Stimulated activated CD8-positive, alpha-beta memory T cell treated with anti-CD3 and anti-CD28 coated beads, Interleukin-12 subunit alpha, Interleukin-12 subunit beta, amount 100 ng/mL, for 24 hours (primary cell): ENCODE measurements at regions not wholly inside any gene's neighbourhood (a gene's known extent, or its start where the extent isn't known, plus 50 kb on each side); places are given as distances from the start of the nearest gene placed in this dataset.

Source experiments
- DNase-seq: peaks from one replicate; pipeline ENCODE4 v3.0.0-alpha.2; 2020; ENCODE audit errors: extremely low read depth

- DNase-seq: no peak
These were observed 187.7 kb upstream of the C1orf174 start for GRCh38 chr1:4087530-4088420.

DNA sequence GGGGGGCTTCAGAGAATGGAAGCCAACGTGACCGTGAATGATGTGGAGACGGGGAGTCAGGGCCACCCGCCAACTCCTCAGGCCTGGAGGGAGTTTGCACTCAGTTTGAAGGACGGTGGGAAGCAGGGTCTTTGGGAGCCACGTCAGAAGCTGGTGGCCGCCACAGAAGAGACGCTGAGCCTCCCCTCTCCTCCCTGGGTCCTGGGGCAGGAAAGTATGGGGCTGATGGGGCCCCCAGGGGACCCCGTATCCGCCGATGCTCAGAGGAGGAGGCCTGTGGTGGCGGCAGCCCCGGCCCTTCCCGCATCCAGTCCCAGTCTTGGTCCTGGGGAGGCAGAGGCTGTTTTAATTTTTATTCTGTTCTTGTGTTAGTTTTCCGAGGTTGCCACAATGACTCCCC lies 188.6 kb upstream of the C1orf174 start:
- no peak for DNase-seq

- no peak for DNase-seq
These were observed 189.5 kb upstream of the C1orf174 start for GRCh38 chr1:4089421-4090175.

- no peak for DNase-seq
These were observed 190.5 kb upstream of the C1orf174 start for GRCh38 chr1:4090556-4090955.

GRCh38 chr1:4090976-4091660 lies 191.0 kb upstream of the C1orf174 start:
- DNase-seq: no peak

DNA sequence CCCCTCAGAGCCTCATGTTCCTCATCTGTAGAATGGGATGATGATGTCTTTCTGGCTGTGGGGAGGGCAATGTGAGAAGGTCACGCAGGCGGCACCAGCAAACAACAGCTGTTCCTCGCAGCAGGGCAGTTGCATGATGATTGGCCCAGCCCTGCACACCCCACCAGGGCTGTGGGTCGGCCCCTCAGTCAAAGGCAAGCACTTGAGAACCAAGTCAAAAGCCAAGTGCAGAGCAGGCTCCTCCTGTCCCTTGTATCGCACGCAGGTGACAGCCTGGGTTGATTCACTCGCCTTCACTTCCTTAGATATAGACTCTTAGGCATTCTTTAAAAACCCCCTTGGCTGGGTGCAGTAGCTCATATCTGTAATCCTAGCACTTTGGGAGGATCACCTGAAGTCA lies 191.9 kb upstream of the C1orf174 start:
- no peak for DNase-seq

DNA sequence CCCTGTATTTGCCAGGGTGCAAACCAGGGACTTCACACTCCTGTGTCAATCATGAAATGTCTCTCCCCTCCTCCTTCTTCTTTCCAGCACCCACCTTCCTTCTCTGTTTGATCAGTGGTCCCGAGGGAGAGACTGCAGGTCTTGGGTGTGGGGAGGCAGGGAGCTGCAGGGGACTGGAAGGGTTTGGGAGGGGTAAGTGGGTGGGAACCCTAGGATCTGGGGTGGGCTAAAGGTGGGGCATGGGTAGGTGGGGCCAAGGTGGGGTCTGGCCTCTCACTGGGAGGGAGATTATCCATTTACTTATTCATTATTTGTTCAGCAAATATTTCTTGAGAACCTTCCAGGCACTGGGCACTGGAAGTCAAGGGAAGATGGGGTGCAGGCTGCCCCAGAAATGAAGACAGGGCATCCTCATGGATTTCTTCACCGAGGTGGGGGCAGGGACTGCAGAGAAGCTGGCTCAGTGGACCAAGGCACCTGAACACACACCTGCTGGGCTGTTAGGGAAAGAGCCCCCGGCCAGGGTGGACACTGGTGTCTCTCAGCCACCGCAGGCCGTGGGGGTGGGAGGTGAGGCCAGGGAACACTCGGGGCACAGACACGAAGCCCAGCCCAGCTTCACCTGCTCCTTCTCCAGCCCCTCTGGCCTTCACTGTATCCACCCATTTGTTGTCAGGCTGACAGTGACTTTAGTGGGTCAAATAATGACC lies 193.9 kb upstream of the C1orf174 start:
- no peak for DNase-seq

- no peak for DNase-seq
These were observed 195.4 kb upstream of the C1orf174 start for GRCh38 chr1:4095433-4095971.

DNA sequence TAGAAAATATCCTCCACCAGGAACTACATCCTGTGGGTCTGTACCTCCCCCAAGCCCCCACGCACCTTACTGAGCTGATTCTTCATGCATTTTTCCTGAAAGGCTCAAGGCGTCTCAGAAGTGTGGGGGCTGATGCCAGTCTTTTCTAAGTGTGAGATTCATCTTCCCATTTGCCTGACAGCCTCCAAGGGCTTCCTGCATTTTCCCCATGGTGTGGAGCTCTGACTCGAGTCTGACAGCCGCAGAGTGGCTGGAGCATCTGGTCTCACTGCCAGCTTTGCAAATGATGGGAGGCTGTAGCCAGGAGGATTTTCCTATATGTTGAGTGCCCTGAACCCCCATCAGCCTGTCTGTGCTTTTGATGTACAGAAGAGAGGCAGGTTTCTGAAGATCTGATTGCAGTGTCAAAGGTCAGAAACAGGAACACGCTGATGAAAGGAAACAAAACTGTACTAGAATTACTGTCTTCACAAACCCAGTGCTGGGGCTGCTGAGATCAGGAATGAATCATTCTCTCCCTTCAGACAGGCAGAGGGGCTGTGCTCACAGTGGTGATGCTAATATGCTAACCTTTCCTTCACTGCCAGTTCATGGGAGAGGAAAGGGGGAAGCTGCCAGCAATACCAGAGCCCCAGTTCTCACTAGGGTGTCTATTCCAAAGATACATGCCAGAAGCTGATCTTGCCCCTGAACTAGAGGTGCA lies 201.5 kb upstream of the C1orf174 start:
- DNase-seq: no peak

DNA sequence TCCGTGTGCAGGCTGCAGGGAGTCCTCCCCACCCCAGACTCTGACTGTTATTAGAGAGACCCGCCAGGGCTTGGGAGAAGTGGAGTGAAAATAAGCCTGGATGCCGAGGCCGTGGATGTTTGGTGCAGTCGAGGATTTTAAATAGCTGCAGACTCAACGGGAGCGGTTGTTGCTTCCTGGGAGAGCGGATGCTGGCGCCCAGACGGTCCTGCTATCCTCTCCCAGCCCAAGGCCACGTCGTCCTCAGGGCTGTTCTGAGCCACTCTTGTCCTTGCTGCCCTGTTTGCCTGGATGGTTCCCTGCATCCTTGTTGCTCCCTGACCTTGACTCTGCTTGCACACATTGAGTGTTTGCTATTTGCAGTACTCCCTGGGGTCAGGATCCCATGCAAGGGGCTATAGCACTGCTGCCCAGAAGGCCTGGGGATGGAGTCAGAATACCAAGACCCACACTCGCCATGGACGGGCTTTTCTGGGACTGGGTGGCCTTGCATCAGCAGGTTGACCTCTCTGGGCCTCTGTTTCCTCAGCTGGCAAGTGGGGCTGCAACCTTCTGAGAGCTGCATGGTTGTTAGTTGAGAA lies 205.3 kb upstream of the C1orf174 start:
- DNase-seq: no peak

DNA sequence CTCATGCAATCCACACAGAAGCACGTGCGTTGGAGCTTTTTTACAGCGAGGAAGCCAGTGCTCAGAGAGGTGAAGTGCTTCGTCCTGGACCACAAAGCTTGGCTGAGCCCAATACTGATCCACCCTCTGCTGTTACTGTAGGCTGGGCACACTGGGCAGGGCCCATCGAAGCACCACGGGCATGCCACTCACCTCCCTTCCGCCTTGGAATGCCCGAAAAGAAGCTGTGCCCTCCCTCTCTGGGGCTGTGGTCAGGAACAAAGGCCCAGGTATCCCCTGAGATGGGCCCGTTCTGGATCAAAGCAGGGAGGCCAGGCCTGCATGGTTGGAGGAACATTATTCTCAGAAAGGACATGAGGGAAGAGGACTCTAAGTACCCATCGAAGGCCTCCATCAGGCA lies 206.7 kb upstream of the C1orf174 start:
- DNase-seq: no peak

DNA sequence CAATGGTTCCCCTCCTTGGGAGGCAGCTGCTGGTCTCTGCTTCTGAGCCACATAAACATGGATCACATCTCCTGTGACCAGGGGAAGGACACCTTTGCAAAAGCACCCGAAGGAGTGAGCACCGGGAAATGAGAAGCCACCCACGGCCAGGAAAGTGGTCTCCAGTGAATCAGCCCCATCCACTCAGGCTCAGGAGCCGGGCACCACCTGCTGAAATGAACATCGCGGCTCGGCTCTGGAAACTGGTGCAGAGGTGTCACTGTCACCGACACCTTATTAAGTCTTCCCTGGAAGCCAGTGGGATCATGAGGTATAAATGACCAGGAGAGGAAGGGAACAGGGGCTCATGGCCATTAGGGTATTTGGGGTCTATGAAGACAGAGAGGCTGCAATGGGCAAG lies 207.2 kb upstream of the C1orf174 start:
- DNase-seq: no peak

- no peak for DNase-seq
These were observed 208.3 kb upstream of the C1orf174 start for GRCh38 chr1:4108331-4108730.

GRCh38 chr1:4108758-4109627 lies 208.9 kb upstream of the C1orf174 start:
- no peak for DNase-seq

GRCh38 chr1:4109628-4109940 lies 209.5 kb upstream of the C1orf174 start:
- no peak for DNase-seq

- DNase-seq: no peak
These were observed 210.8 kb upstream of the C1orf174 start for GRCh38 chr1:4110888-4111287.

DNA sequence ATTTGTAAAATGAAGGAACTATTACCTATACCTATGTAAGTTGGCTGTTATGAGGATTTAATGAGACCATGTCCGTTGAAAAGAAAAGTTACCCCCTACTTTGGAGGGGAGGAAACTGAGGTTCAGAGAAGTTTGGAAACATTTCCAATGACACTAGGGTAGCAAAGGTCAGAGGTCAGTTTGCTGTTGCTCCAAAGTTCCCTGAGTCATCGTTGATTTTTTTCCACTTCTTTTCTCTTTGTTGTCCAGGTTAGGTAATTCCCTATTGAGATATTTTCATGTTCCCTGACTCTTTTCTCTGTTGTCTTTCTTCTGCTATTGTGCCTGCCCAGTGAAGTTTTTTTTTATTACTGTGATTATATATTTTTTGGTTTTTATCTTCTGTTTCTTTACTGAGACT lies 213.8 kb upstream of the C1orf174 start:
- no peak for DNase-seq

GRCh38 chr1:4115191-4115900 lies 215.3 kb upstream of the C1orf174 start:
- no peak for DNase-seq

GRCh38 chr1:4117196-4117595 lies 217.1 kb upstream of the C1orf174 start:
- DNase-seq: no peak
